Suprapubic skin (tissue), 4 donors: ENCODE measurements at regions not wholly inside any gene's neighbourhood (a gene's known extent, or its start where the extent isn't known, plus 50 kb on each side); places are given as distances from the start of the nearest gene placed in this dataset.
"Not testable (repeated sequence)": the region's sequence is repeated elsewhere in the genome, so short reads cannot be mapped to it uniquely, and the experiment has no call there.

ENCODE experiments used
- DNase-seq, 2 donors: peaks; one replicate each; pipeline ENCODE4 v3.0.0-alpha.2; 2019; ENCODE audit warnings: low spot score in 2 of 2
- H3K27ac ChIP-seq: fragments of 200-600 bp; sonication (generic); one replicate; pipeline ENCODE4 v1.5.1; 2019
- H3K27me3 ChIP-seq: fragments of 200-600 bp; sonication (generic); one replicate; pipeline ENCODE4 v1.5.1; 2019
- H3K36me3 ChIP-seq: fragments of 200-600 bp; sonication (generic); one replicate; pipeline ENCODE4 v1.5.1; 2019
- H3K4me1 ChIP-seq: fragments of 200-600 bp; sonication (generic); one replicate; pipeline ENCODE4 v1.5.1; 2019
- H3K4me3 ChIP-seq: fragments of 200-600 bp; sonication (generic); one replicate; pipeline ENCODE4 v1.5.1; 2019; ENCODE audit warnings: mild to moderate bottlenecking
- H3K9me3 ChIP-seq: fragments of 200-600 bp; sonication (generic); one replicate; pipeline ENCODE4 v1.5.1; 2019
- CTCF ChIP-seq, 2 donors: fragments of 200-600 bp in 1 of 2; fragments of 450-650 bp in 1 of 2; sonication (generic) in 1 of 2; IDR thresholded peaks; one replicate each; pipeline ENCODE4 v1.5.1; 2016 to 2019; ENCODE audit warnings: antibody characterized with exemption in 2 of 2, mild to moderate bottlenecking in 1 of 2, moderate library complexity in 1 of 2
- EP300 ChIP-seq: sonication (generic); formaldehyde crosslinking; IDR thresholded peaks from one replicate; pipeline ENCODE4 v1.6.1; 2017; ENCODE audit warnings: antibody characterized with exemption
- POLR2A ChIP-seq, 2 donors: fragments of 450-650 bp; IDR thresholded peaks; one replicate each; pipeline ENCODE4 v1.6.1; 2017; ENCODE audit warnings: antibody characterized with exemption in 2 of 2, mild to moderate bottlenecking in 2 of 2, moderate library complexity in 2 of 2
- POLR2AphosphoS5 ChIP-seq, 3 donors: sonication (generic); formaldehyde crosslinking; IDR thresholded peaks; one replicate each; pipeline ENCODE4 v1.6.1; 2017; ENCODE audit warnings: antibody characterized with exemption in 3 of 3
- WGBS: methylation state at CpG from one replicate; pipeline ENCODE4 v1.1.5; 2018; 5-methylcytosine and 5-hydroxymethylcytosine counted together

- 81% methylated on average over 6 of the region's 6 CpGs for WGBS
- no peak for DNase-seq
- no peaks in the 10 kb centered on the region for H3K27me3 ChIP-seq
- no peaks in the 10 kb centered on the region for H3K4me1 ChIP-seq
- H3K36me3 ChIP-seq: no peaks in the 10 kb centered on the region
- no peak overlapping the region for H3K4me3 ChIP-seq
- no peaks in the 10 kb centered on the region for H3K9me3 ChIP-seq
- no peak for TF ChIP-seq EP300
- TF ChIP-seq POLR2AphosphoS5 (IDR thresholded peaks at IDR 0.05): no peak
- no peak for TF ChIP-seq POLR2A (IDR thresholded peaks at IDR 0.05)
- TF ChIP-seq CTCF (IDR thresholded peaks at IDR 0.05): no peak
- no peak overlapping the region for H3K27ac ChIP-seq
Measured at GRCh38 chr12:105487963-105488362, 157.5 kb downstream of the C12orf75 start.

- no peak overlapping the region for H3K4me3 ChIP-seq
- DNase-seq: no peak
- no peak for TF ChIP-seq CTCF (IDR thresholded peaks at IDR 0.05)
- TF ChIP-seq POLR2A (IDR thresholded peaks at IDR 0.05): no peak
- TF ChIP-seq EP300: no peak
- TF ChIP-seq POLR2AphosphoS5 (IDR thresholded peaks at IDR 0.05): no peak
- no peaks in the 10 kb centered on the region for H3K4me1 ChIP-seq
- no peaks in the 10 kb centered on the region for H3K9me3 ChIP-seq
- no peaks in the 10 kb centered on the region for H3K36me3 ChIP-seq
- 74% methylated on average over 12 of the region's 12 CpGs for WGBS
- no peak overlapping the region for H3K27ac ChIP-seq
- H3K27me3 ChIP-seq: no peaks in the 10 kb centered on the region
Measured at GRCh38 chr12:105492591-105493545, 162.4 kb downstream of the C12orf75 start.

GRCh38 chr12:105499205-105499604 lies 168.7 kb downstream of the C12orf75 start:
- Histone ChIP-seq H3K4me1 (no peaks in the 10 kb centered on the region), H3K9me3 (no peaks in the 10 kb centered on the region), H3K36me3 (no peaks in the 10 kb centered on the region), H3K27me3 (no peaks in the 10 kb centered on the region), H3K27ac (no peak overlapping the region), H3K4me3 (no peak overlapping the region)
- DNase-seq: no peak
- 84% methylated on average over 2 of the region's 2 CpGs for WGBS
- TF ChIP-seq POLR2A (IDR thresholded peaks at IDR 0.05) (no peak), EP300 (no peak), CTCF (IDR thresholded peaks at IDR 0.05) (no peak), POLR2AphosphoS5 (IDR thresholded peaks at IDR 0.05) (no peak)

GRCh38 chr12:105500676-105501075 lies 170.2 kb downstream of the C12orf75 start:
- H3K27me3 ChIP-seq, H3K4me1 ChIP-seq, H3K4me3 ChIP-seq, DNase-seq, H3K27ac ChIP-seq, H3K9me3 ChIP-seq, H3K36me3 ChIP-seq: not testable (repeated sequence)
- 86% methylated on average over 12 of the region's 12 CpGs for WGBS

- no peak overlapping the region for H3K4me3 ChIP-seq
- 79% methylated on average over 4 of the region's 4 CpGs for WGBS
- TF ChIP-seq CTCF (IDR thresholded peaks at IDR 0.05) (no peak), POLR2A (IDR thresholded peaks at IDR 0.05) (no peak), POLR2AphosphoS5 (IDR thresholded peaks at IDR 0.05) (no peak), EP300 (no peak)
- no peak overlapping the region for H3K27ac ChIP-seq
- no peak for DNase-seq
- H3K27me3 ChIP-seq: no peaks in the 10 kb centered on the region
- H3K9me3 ChIP-seq: no peaks in the 10 kb centered on the region
- H3K36me3 ChIP-seq: no peaks in the 10 kb centered on the region
- H3K4me1 ChIP-seq: no peaks in the 10 kb centered on the region
Measured at GRCh38 chr12:105502426-105502930, 172.0 kb downstream of the C12orf75 start.
